CD4-positive, CD25-positive, alpha-beta regulatory T cell (primary cell): ENCODE measurements at regions not wholly inside any gene's neighbourhood (a gene's known extent, or its start where the extent isn't known, plus 50 kb on each side); places are given as distances from the start of the nearest gene placed in this dataset.

Source experiments
- ATAC-seq, 2 donors: fragments of 150-1000 bp; cut with Tn5 transposase; one replicate each; pipeline ENCODE4 v1.10.0; 2021; ENCODE audit warnings: low read depth in 2 of 2, moderate number of reproducible peaks in 2 of 2, moderate library complexity in 1 of 2
- DNase-seq, 3 donors: peaks; one replicate each; pipeline versions ENCODE4 v3.0.0 to v3.0.0-alpha.2; 2012 to 2022; ENCODE audit warnings: mixed read lengths in 1 of 3
- H3K27ac ChIP-seq: one replicate; pipeline ENCODE4 v1.7.0; 2013; ENCODE audit warnings: mild to moderate bottlenecking, low read length; ENCODE audit not compliant: insufficient read depth, poor library complexity, severe bottlenecking
- H3K27me3 ChIP-seq: one replicate; pipeline ENCODE4 v1.7.0; 2013; ENCODE audit warnings: low read length; ENCODE audit not compliant: control insufficient read depth, insufficient read depth
- H3K36me3 ChIP-seq: one replicate; pipeline ENCODE4 v1.7.0; 2013; ENCODE audit warnings: mild to moderate bottlenecking, low read length, moderate library complexity; ENCODE audit not compliant: control insufficient read depth, insufficient read depth
- H3K4me1 ChIP-seq: 2 replicates; pipeline ENCODE4 v1.7.0; 2013; ENCODE audit warnings: mild to moderate bottlenecking, low read length; ENCODE audit not compliant: insufficient read depth, control insufficient read depth, poor library complexity, severe bottlenecking
- H3K4me3 ChIP-seq: one replicate; pipeline ENCODE4 v1.7.0; 2013; ENCODE audit warnings: low read depth, mild to moderate bottlenecking, low read length, moderate library complexity
- H3K9me3 ChIP-seq, 2 experiments: 1 replicate in 1 of 2; 2 replicates in 1 of 2; pipeline ENCODE4 v1.7.0; 2013; ENCODE audit warnings: low read length in 2 of 2, mild to moderate bottlenecking in 1 of 2, moderate library complexity in 1 of 2; ENCODE audit not compliant: control insufficient read depth in 2 of 2
- H3K27ac Mint-ChIP-seq, 3 donors: one replicate each; pipeline ENCODE4 v1.8.0; 2020 to 2022; ENCODE audit warnings: mild to moderate bottlenecking in 3 of 3, mixed read lengths in 3 of 3, moderate library complexity in 2 of 3
- H3K27me3 Mint-ChIP-seq: one replicate; pipeline ENCODE4 v1.8.0; 2022; ENCODE audit warnings: mild to moderate bottlenecking, mixed read lengths
- H3K36me3 Mint-ChIP-seq: one replicate; pipeline ENCODE4 v1.8.0; 2020; ENCODE audit warnings: mixed read lengths
- H3K4me1 Mint-ChIP-seq, 4 donors: one replicate each; pipeline ENCODE4 v1.8.0; 2020 to 2022; ENCODE audit warnings: mixed read lengths in 4 of 4, mild to moderate bottlenecking in 1 of 4
- H3K4me3 Mint-ChIP-seq, 4 donors: one replicate each; pipeline ENCODE4 v1.8.0; 2020 to 2022; ENCODE audit warnings: mild to moderate bottlenecking in 4 of 4, mixed read lengths in 4 of 4, moderate library complexity in 3 of 4
- H3K9me3 Mint-ChIP-seq, 7 donors: one replicate each; pipeline ENCODE4 v1.8.0; 2020 to 2022; ENCODE audit warnings: mixed read lengths in 7 of 7, mild to moderate bottlenecking in 3 of 7, moderate library complexity in 2 of 7

GRCh38 chr2:45328264-45328870 is 282.7 kb downstream of the SRBD1 start:
- no peaks in the 10 kb centered on the region for H3K27me3 Mint-ChIP-seq
- peaks cover 0 to 5% (median 0%) of the 10 kb centered on the region in 7 donors for H3K9me3 Mint-ChIP-seq
- ATAC-seq (no peak), DNase-seq (no peak)
- H3K4me3 Mint-ChIP-seq: no peak overlapping the region
- H3K27ac ChIP-seq: no peak overlapping the region
- no peaks in the 10 kb centered on the region for H3K27me3 ChIP-seq
- no peak overlapping the region for H3K27ac Mint-ChIP-seq
- no peak overlapping the region for H3K4me3 ChIP-seq
- no peaks in the 10 kb centered on the region for H3K36me3 ChIP-seq
- no peaks in the 10 kb centered on the region for H3K36me3 Mint-ChIP-seq
- H3K4me1 Mint-ChIP-seq: no peaks in the 10 kb centered on the region
- no peaks in the 10 kb centered on the region for H3K9me3 ChIP-seq
- H3K4me1 ChIP-seq: no peaks in the 10 kb centered on the region

GRCh38 chr2:45323344-45323743 is 287.7 kb downstream of the SRBD1 start:
- Mint-ChIP-seq H3K36me3 (no peaks in the 10 kb centered on the region), H3K27me3 (peaks cover 7% of the 10 kb centered on the region), H3K4me1 (no peaks in the 10 kb centered on the region), H3K9me3 (peaks cover 0 to 5% (median 0%) of the 10 kb centered on the region in 7 donors), H3K4me3 (no peak overlapping the region), H3K27ac (no peak overlapping the region)
- Histone ChIP-seq H3K27me3 (no peaks in the 10 kb centered on the region), H3K4me1 (no peaks in the 10 kb centered on the region), H3K27ac (no peak overlapping the region), H3K36me3 (no peaks in the 10 kb centered on the region), H3K4me3 (no peak overlapping the region), H3K9me3 (no peaks in the 10 kb centered on the region)
- DNase-seq (no peak), ATAC-seq (no peak)

- H3K4me3 Mint-ChIP-seq: no peak overlapping the region
- H3K36me3 Mint-ChIP-seq: no peaks in the 10 kb centered on the region
- no peak for ATAC-seq
- Histone ChIP-seq H3K36me3 (no peaks in the 10 kb centered on the region), H3K27ac (no peak overlapping the region), H3K9me3 (no peaks in the 10 kb centered on the region), H3K27me3 (no peaks in the 10 kb centered on the region), H3K4me1 (no peaks in the 10 kb centered on the region), H3K4me3 (no peak overlapping the region)
- H3K27me3 Mint-ChIP-seq: peaks cover 7% of the 10 kb centered on the region
- H3K9me3 Mint-ChIP-seq: peaks cover 0 to 5% (median 0%) of the 10 kb centered on the region in 7 donors
- H3K27ac Mint-ChIP-seq: no peak overlapping the region
- no peaks in the 10 kb centered on the region for H3K4me1 Mint-ChIP-seq
- DNase-seq: no peak
These were observed 290.1 kb downstream of the SRBD1 start for GRCh38 chr2:45320956-45321355.

- DNase-seq (no peak), ATAC-seq (no peak)
- Mint-ChIP-seq H3K4me3 (no peak overlapping the region), H3K27me3 (peaks cover 7% of the 10 kb centered on the region), H3K36me3 (no peaks in the 10 kb centered on the region), H3K9me3 (peaks cover 0 to 5% (median 0%) of the 10 kb centered on the region in 7 donors), H3K27ac (no peak overlapping the region), H3K4me1 (no peaks in the 10 kb centered on the region)
- Histone ChIP-seq H3K27ac (no peak overlapping the region), H3K27me3 (no peaks in the 10 kb centered on the region), H3K36me3 (no peaks in the 10 kb centered on the region), H3K4me3 (no peak overlapping the region), H3K4me1 (no peaks in the 10 kb centered on the region), H3K9me3 (no peaks in the 10 kb centered on the region)
These were observed 291.2 kb downstream of the SRBD1 start for GRCh38 chr2:45319683-45320455.

- H3K27ac Mint-ChIP-seq: no peak overlapping the region
- no peaks in the 10 kb centered on the region for H3K27me3 ChIP-seq
- no peak for DNase-seq
- no peaks in the 10 kb centered on the region for H3K36me3 Mint-ChIP-seq
- H3K4me3 ChIP-seq: no peak overlapping the region
- H3K9me3 Mint-ChIP-seq: peaks cover 0 to 3% (median 0%) of the 10 kb centered on the region in 7 donors
- peaks cover 7% of the 10 kb centered on the region for H3K27me3 Mint-ChIP-seq
- no peak overlapping the region for H3K27ac ChIP-seq
- ATAC-seq: no peak
- H3K9me3 ChIP-seq: no peaks in the 10 kb centered on the region
- H3K4me1 Mint-ChIP-seq: no peaks in the 10 kb centered on the region
- no peaks in the 10 kb centered on the region for H3K4me1 ChIP-seq
- no peaks in the 10 kb centered on the region for H3K36me3 ChIP-seq
- no peak overlapping the region for H3K4me3 Mint-ChIP-seq
These were observed 292.4 kb downstream of the SRBD1 start for GRCh38 chr2:45318686-45319085.

- Histone ChIP-seq H3K27ac (no peak overlapping the region), H3K36me3 (no peaks in the 10 kb centered on the region), H3K9me3 (no peaks in the 10 kb centered on the region), H3K27me3 (no peaks in the 10 kb centered on the region), H3K4me3 (no peak overlapping the region), H3K4me1 (no peaks in the 10 kb centered on the region)
- H3K4me1 Mint-ChIP-seq: no peaks in the 10 kb centered on the region
- no peak overlapping the region for H3K4me3 Mint-ChIP-seq
- ATAC-seq (no peak), DNase-seq (no peak)
- H3K36me3 Mint-ChIP-seq: no peaks in the 10 kb centered on the region
- H3K9me3 Mint-ChIP-seq: peaks cover 0 to 3% (median 0%) of the 10 kb centered on the region in 7 donors
- peaks cover 7% of the 10 kb centered on the region for H3K27me3 Mint-ChIP-seq
- no peak overlapping the region for H3K27ac Mint-ChIP-seq
These were observed 294.3 kb downstream of the SRBD1 start for GRCh38 chr2:45316576-45317338.

GRCh38 chr2:45315861-45316260 is 295.2 kb downstream of the SRBD1 start:
- Histone ChIP-seq H3K4me3 (no peak overlapping the region), H3K36me3 (no peaks in the 10 kb centered on the region), H3K9me3 (no peaks in the 10 kb centered on the region), H3K27ac (no peak overlapping the region), H3K4me1 (no peaks in the 10 kb centered on the region), H3K27me3 (no peaks in the 10 kb centered on the region)
- Mint-ChIP-seq H3K4me3 (no peak overlapping the region), H3K27me3 (no peaks in the 10 kb centered on the region), H3K27ac (no peak overlapping the region), H3K4me1 (no peaks in the 10 kb centered on the region), H3K36me3 (no peaks in the 10 kb centered on the region), H3K9me3 (no peaks in the 10 kb centered on the region)
- ATAC-seq: no peak
- no peak for DNase-seq
